Stimulated activated effector memory CD8-positive, alpha-beta T cell treated with anti-CD3 and anti-CD28 coated beads, Interleukin-12 subunit alpha, Interleukin-12 subunit beta, amount 100 ng/mL, for 72 hours (primary cell): ENCODE measurements at regions not wholly inside any gene's neighbourhood (a gene's known extent, or its start where the extent isn't known, plus 50 kb on each side); places are given as distances from the start of the nearest gene placed in this dataset.
"Not testable (repeated sequence)": the region's sequence is repeated elsewhere in the genome, so short reads cannot be mapped to it uniquely, and the experiment has no call there.

Experiments
- ATAC-seq: fragments of 150-1000 bp; cut with Tn5 transposase; 2 replicates; pipeline ENCODE4 v1.10.0; 2021
- DNase-seq, 2 donors: peaks; one replicate each; pipeline ENCODE4 v3.0.0; 2021 to 2022; ENCODE audit warnings: low spot score in 2 of 2
- H3K27ac Mint-ChIP-seq: one replicate; pipeline ENCODE4 v1.8.0; 2022; ENCODE audit warnings: mild to moderate bottlenecking, mixed read lengths
- H3K36me3 Mint-ChIP-seq: one replicate; pipeline ENCODE4 v1.8.0; 2022; ENCODE audit warnings: mild to moderate bottlenecking, mixed read lengths
- H3K4me1 Mint-ChIP-seq: one replicate; pipeline ENCODE4 v1.8.0; 2022; ENCODE audit warnings: mixed read lengths
- H3K4me3 Mint-ChIP-seq: one replicate; pipeline ENCODE4 v1.8.0; 2022; ENCODE audit warnings: mild to moderate bottlenecking, mixed read lengths
- H3K9me3 Mint-ChIP-seq: one replicate; pipeline ENCODE4 v1.8.0; 2022; ENCODE audit warnings: mixed read lengths

GRCh38 chr4:66930206-66930605 lies 615.1 kb downstream of the CENPC start:
- Mint-ChIP-seq H3K4me3 (no peak overlapping the region), H3K27ac (no peak overlapping the region), H3K36me3 (no peaks in the 10 kb centered on the region), H3K4me1 (no peaks in the 10 kb centered on the region), H3K9me3 (no peaks in the 10 kb centered on the region)
- ATAC-seq, result no peak
- no peak for DNase-seq

- Mint-ChIP-seq H3K27ac (no peak overlapping the region), H3K36me3 (no peaks in the 10 kb centered on the region), H3K4me1 (no peaks in the 10 kb centered on the region), H3K9me3 (no peaks in the 10 kb centered on the region), H3K4me3 (no peak overlapping the region)
- DNase-seq (no peak), ATAC-seq (no peak)
These were observed 615.6 kb downstream of the CENPC start for GRCh38 chr4:66929748-66930147.

DNA sequence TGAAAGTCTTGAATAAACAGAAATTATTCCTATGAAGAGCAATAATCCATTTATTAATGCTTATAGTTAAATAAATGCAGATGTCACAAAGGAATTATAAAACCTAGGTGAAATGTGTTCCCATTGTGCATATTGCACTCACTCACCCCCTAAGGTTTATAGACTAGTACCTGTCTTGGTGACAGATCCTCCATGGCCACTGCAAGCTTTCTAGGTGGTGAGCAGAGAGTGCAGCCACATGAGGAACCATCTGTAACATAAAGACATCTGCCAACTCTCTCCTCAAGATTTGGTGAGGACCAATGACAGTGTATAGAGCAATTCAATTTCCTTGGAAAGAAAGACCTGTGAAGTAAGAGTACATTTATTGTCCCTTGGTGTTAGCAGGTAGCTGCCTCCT lies 616.4 kb downstream of the CENPC start:
- not testable (repeated sequence) for H3K36me3 Mint-ChIP-seq, H3K27ac Mint-ChIP-seq, DNase-seq, H3K4me3 Mint-ChIP-seq, H3K4me1 Mint-ChIP-seq, ATAC-seq, H3K9me3 Mint-ChIP-seq

DNA sequence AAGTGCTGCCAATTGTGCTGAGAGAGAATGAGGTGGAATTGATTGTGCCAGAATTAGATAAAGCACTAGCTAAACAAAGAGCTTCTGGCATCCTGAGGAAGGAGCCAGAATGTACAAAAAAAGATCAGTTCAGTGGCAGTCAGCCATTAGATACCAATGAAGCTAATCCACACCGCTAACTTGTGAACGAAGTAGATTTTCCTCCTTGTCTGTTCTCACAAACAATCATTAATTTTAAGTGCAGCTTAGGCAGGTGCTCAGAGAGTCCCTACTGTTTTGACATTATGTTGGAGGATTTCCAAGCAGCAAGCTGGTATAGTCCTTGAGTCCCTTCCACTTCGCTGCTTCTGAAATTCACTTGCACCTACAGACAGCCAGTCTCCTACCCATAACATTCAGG lies 617.4 kb downstream of the CENPC start:
- DNase-seq (no peak), ATAC-seq (no peak)
- Mint-ChIP-seq H3K4me3 (no peak overlapping the region), H3K27ac (no peak overlapping the region), H3K9me3 (peaks cover 7% of the 10 kb centered on the region), H3K36me3 (no peaks in the 10 kb centered on the region), H3K4me1 (no peaks in the 10 kb centered on the region)

GRCh38 chr4:66926687-66927086 lies 618.6 kb downstream of the CENPC start:
- no peak overlapping the region for H3K27ac Mint-ChIP-seq
- H3K36me3 Mint-ChIP-seq, result no peaks in the 10 kb centered on the region
- peaks cover 12% of the 10 kb centered on the region for H3K9me3 Mint-ChIP-seq
- DNase-seq (no peak), ATAC-seq (no peak)
- H3K4me1 Mint-ChIP-seq, result no peaks in the 10 kb centered on the region
- H3K4me3 Mint-ChIP-seq, result no peak overlapping the region

DNA sequence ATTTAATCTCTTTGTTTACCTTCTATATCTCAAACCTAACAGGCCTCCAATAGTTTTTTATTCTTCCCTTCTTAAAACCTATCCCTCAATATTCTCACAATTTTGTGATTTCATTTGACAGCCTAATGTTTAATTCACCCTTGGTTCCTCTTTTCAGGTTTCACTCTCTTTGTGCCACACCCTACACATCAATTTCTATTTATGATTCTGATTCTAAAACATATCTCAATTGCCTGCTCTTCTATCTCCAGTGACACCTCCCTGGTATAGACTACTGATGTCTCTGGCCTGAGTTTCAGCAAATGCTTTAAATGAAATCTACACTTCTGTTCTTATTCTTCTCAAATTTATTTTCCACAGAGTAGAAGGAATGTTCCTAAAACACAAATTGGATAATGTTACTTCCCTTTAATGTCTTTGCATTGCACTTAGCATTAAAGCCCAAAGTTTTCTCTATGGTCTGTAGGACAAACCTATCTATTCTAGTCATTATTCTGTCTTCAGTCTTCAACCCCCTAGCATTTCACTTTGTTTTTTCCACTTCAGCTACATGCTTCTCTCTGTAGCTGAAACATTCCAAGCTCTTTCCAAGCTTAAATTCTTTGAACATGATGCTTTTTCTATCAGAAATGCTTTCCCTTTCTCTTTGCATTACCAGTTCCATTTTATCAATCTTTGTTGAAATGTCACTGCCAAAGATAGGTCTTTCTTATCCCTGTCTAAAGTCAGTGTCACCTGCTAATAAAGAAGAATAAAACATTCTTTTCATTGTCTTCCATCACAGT lies 622.0 kb downstream of the CENPC start:
- no peak overlapping the region for H3K4me3 Mint-ChIP-seq
- H3K27ac Mint-ChIP-seq, result no peak overlapping the region
- no peaks in the 10 kb centered on the region for H3K4me1 Mint-ChIP-seq
- H3K36me3 Mint-ChIP-seq, result no peaks in the 10 kb centered on the region
- DNase-seq (no peak), ATAC-seq (no peak)
- peaks cover 17% of the 10 kb centered on the region for H3K9me3 Mint-ChIP-seq

DNA sequence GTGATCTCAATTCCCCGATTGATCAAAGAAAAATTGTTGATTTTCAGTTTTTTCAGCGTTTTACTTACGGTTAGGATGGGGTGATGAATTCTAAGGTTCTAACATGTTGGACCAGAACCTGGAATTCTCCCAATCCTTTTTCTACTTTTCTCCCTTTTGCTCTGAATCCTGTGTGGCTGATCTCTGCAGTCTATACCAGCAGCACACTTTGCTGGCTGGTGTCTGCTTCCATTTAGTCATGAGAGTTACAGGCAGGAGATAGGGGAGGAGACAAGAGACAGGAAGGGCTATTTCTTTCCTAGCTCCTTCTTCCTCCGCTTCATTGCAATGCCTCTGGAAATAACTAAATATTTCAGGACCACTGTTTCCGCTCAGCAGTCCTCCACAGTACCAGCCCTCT lies 623.9 kb downstream of the CENPC start:
- no peak overlapping the region for H3K27ac Mint-ChIP-seq
- ATAC-seq, result no peak
- no peaks in the 10 kb centered on the region for H3K36me3 Mint-ChIP-seq
- no peaks in the 10 kb centered on the region for H3K4me1 Mint-ChIP-seq
- DNase-seq, result no peak
- no peak overlapping the region for H3K4me3 Mint-ChIP-seq
- peaks cover 17% of the 10 kb centered on the region for H3K9me3 Mint-ChIP-seq

GRCh38 chr4:66920514-66920913 lies 624.8 kb downstream of the CENPC start:
- no peaks in the 10 kb centered on the region for H3K36me3 Mint-ChIP-seq
- no peak overlapping the region for H3K4me3 Mint-ChIP-seq

GRCh38 chr4:66911880-66912279 lies 633.4 kb downstream of the CENPC start:
- H3K4me3 Mint-ChIP-seq, result no peak overlapping the region
- H3K9me3 Mint-ChIP-seq, result peaks cover 15% of the 10 kb centered on the region
- ATAC-seq (no peak), DNase-seq (no peak)
- no peaks in the 10 kb centered on the region for H3K36me3 Mint-ChIP-seq
- no peak overlapping the region for H3K27ac Mint-ChIP-seq
- H3K4me1 Mint-ChIP-seq, result no peaks in the 10 kb centered on the region

More at GRCh38 chr4:66920514-66920913, 624.8 kb downstream of the CENPC start:
- no peaks in the 10 kb centered on the region for H3K4me1 Mint-ChIP-seq
- no peak for DNase-seq
- H3K27ac Mint-ChIP-seq, result no peak overlapping the region
- no peak for ATAC-seq
- peaks cover 17% of the 10 kb centered on the region for H3K9me3 Mint-ChIP-seq

DNA sequence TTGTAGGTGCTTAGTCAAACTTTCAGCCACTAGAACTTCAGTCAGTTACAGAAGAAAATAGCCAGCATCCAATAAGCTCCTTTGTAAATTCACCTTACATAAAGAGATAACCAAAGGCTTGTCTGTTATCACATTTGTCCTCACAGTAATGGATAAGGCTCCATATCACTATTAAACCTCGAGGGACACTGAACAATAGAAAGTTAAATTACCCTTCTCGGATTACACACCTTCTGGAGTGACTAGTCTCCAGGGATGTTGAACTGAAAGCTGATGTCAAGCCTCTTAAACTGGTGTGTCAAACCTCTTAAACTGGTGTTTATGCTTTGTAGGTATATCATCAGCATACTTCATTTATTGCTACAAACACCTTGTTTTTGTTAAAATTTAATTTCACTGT lies 639.0 kb downstream of the CENPC start:
- no peak overlapping the region for H3K27ac Mint-ChIP-seq
- no peaks in the 10 kb centered on the region for H3K36me3 Mint-ChIP-seq
- ATAC-seq, result no peak
- peaks cover 21% of the 10 kb centered on the region for H3K9me3 Mint-ChIP-seq
- H3K4me1 Mint-ChIP-seq, result no peaks in the 10 kb centered on the region
- no peak overlapping the region for H3K4me3 Mint-ChIP-seq
- no peak for DNase-seq

DNA sequence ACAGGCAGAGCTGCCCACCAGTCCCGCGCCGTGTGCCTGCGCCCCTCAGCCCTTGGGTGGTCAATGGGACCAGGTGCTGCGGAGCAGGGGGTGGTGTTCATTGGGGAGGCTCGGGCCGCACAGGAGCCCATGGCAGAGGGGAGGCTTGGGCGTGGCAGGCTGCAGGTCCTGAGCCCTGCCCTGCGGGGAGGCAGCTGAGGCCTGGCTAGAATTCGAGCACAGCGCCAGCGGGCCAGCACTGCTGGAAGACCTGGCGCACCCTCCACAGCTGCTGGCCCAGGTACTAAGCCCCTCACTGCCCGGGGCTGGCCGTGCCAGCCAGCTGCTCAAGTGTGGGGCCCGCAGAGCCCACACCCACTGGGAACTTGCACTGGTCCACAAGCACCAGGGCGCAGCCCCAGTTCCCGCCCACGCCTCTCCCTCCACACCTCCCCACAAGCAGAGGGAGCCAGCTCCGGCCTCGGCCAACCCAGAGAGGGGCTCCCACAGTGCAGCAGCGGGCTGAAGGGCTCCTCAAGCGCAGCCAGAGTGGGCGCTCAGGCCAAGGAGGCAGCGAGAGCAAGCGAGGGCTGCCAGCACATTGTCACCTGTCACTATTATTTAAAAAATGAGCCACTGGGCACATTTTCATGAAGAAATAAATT lies 645.8 kb downstream of the CENPC start:
- H3K36me3 Mint-ChIP-seq, result no peaks in the 10 kb centered on the region
- peaks cover 7% of the 10 kb centered on the region for H3K9me3 Mint-ChIP-seq
- H3K4me1 Mint-ChIP-seq, result no peaks in the 10 kb centered on the region
- H3K4me3 Mint-ChIP-seq, result no peak overlapping the region
- ATAC-seq (no peak), DNase-seq (no peak)
- H3K27ac Mint-ChIP-seq, result no peak overlapping the region

GRCh38 chr4:66893807-66894206 lies 651.5 kb downstream of the CENPC start:
- DNase-seq (no peak), ATAC-seq (no peak)
- Mint-ChIP-seq H3K9me3 (peaks cover 12% of the 10 kb centered on the region), H3K36me3 (no peaks in the 10 kb centered on the region), H3K27ac (no peak overlapping the region), H3K4me3 (no peak overlapping the region), H3K4me1 (no peaks in the 10 kb centered on the region)

DNA sequence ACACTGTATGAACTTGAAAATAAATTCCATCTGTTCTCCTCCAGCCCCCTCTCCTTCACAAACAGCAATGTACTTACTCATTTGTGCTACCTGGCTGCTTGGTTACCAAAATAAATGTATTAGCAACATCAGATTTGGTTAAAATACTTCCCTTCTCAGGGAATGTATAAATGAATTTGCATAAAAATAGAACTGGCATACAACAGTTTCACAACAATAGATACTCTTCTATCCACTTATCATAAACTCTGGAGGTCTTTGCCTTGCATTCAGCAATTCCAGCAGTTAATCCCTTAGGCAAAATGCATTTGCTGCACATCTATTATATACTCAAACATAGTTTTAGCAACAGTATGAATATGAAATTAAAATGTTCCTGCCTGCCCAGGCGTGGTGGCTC lies 658.2 kb downstream of the CENPC start:
- DNase-seq, result no peak
- Mint-ChIP-seq H3K27ac (no peak overlapping the region), H3K36me3 (no peaks in the 10 kb centered on the region), H3K9me3 (peaks cover 17% of the 10 kb centered on the region), H3K4me3 (no peak overlapping the region), H3K4me1 (no peaks in the 10 kb centered on the region)
- no peak for ATAC-seq

DNA sequence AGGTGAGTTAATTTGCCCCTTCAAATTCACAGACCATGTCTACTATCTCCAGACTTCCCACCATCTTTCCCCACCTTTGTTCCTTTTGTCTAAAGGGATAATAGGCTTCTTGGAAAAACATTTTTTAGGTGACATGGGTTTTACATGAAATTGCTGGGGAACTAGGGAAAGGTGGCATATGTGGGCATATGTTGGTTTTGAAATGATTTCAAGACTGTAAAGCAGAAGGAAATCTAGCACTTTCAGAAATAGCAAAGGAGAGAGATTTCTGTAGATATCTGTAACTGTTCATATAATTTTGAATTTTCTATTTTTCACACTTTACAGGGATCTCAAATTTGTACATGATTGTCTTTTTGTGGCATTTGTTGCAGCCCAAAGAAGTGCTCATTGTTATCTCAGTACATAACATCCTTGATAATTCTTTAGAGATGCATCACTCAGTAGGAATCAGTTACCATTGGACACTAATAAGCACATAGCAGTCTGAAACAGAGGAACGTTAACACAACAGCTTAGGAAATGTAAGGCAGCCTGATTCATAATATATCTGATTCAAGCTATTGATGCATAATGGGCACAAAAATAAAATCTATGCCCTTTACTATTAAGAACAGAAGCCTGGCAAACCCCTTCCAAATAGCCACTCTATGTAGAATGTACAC lies 659.7 kb downstream of the CENPC start:
- DNase-seq (no peak), ATAC-seq (no peak)
- no peaks in the 10 kb centered on the region for H3K36me3 Mint-ChIP-seq
- H3K4me3 Mint-ChIP-seq, result no peak overlapping the region
- H3K9me3 Mint-ChIP-seq, result peaks cover 22% of the 10 kb centered on the region
- no peak overlapping the region for H3K27ac Mint-ChIP-seq
- H3K4me1 Mint-ChIP-seq, result no peaks in the 10 kb centered on the region

GRCh38 chr4:66876946-66877345 lies 668.4 kb downstream of the CENPC start:
- Mint-ChIP-seq H3K36me3 (no peaks in the 10 kb centered on the region), H3K4me3 (no peak overlapping the region), H3K27ac (no peak overlapping the region), H3K9me3 (peaks cover 13% of the 10 kb centered on the region), H3K4me1 (no peaks in the 10 kb centered on the region)
- ATAC-seq, result no peak
- no peak for DNase-seq

- H3K4me3 Mint-ChIP-seq, result no peak overlapping the region
- no peaks in the 10 kb centered on the region for H3K36me3 Mint-ChIP-seq
- DNase-seq, result no peak
- no peaks in the 10 kb centered on the region for H3K4me1 Mint-ChIP-seq
- ATAC-seq, result no peak
- H3K27ac Mint-ChIP-seq, result no peak overlapping the region
- peaks cover 10% of the 10 kb centered on the region for H3K9me3 Mint-ChIP-seq
These were observed 672.6 kb downstream of the CENPC start for GRCh38 chr4:66872661-66873060.
